ENCODE measurements at regions not wholly inside any gene's neighbourhood (a gene's known extent, or its start where the extent isn't known, plus 50 kb on each side); places are given as distances from the start of the nearest gene placed in this dataset.

DNA sequence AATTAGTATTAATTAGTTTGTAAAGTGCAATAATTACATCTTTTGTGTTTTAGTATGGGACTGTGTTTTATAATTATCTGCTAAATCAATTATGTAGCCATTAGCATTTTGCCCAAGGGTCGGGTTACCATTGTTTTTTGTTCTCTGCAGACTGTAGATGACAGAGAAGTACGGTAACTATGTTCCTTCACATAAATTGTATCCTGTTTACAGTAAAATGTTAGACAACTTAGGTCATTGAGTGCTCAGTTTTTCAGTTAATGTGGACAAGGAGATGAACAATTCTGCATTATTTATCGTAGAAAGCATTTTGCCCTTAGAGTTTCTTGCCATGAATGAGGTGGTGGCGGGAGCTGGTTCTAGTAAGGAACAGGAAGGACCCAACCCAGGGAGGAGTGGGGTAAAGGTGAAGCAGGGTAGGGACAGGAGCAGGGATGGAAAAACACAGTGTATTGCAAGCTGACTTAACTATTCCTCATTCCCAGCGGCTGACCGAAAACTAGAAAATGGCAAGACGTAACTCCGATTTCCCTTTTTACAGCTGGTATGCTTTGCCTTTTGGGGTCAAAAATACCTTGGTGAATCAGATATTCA is 243.7 kb upstream of the SLC24A2 start:
- no peak for TF ChIP-seq CTCF (IDR thresholded peaks at IDR 0.05; ENCODE audit: insufficient read depth, low read depth, low read length)
- no peak for TF ChIP-seq EZH2 (IDR thresholded peaks at IDR 0.05; ENCODE audit: insufficient read depth, low read length)

Measured in astrocyte (in vitro differentiated cells and primary cell).